AG04450 (cell line): ENCODE measurements at regions not wholly inside any gene's neighbourhood (a gene's known extent, or its start where the extent isn't known, plus 50 kb on each side); places are given as distances from the start of the nearest gene placed in this dataset.

ENCODE experiments used
- CTCF ChIA-PET: fragments of 300-600, 350-600 bp; formaldehyde crosslinking; extraction: SDS; loops from one replicate; lab custom pipeline; 2022; ENCODE audit warnings: antibody characterized with exemption, inconsistent platforms; lab: Charles Lee
- POLR2A ChIA-PET: fragments of 350-600 bp; formaldehyde crosslinking; extraction: SDS; loops from one replicate; lab custom pipeline; 2021; ENCODE audit warnings: antibody characterized with exemption, inconsistent platforms; lab: Yijun Ruan, JAX
- DNase-seq: peaks from one replicate; pipeline ENCODE4 v3.0.0-alpha.2; 2011; ENCODE audit warnings: low read depth, low spot score
- H3K27ac ChIP-seq: one replicate; pipeline ENCODE4 v1.5.1; 2012; ENCODE audit warnings: low read depth, low read length, control low read depth
- H3K27me3 ChIP-seq: one replicate; pipeline ENCODE4 v1.6.0; 2012; ENCODE audit warnings: low read length; ENCODE audit not compliant: control insufficient read depth, insufficient read depth
- H3K4me3 ChIP-seq: 2 replicates; pipeline ENCODE4 v1.5.1; 2011; ENCODE audit warnings: mild to moderate bottlenecking, low read depth, low read length, control low read depth
- H3K9me3 ChIP-seq: 2 replicates; pipeline ENCODE4 v1.5.1; 2012; ENCODE audit warnings: low read length; ENCODE audit not compliant: control insufficient read depth, insufficient read depth
- CTCF ChIP-seq: IDR thresholded peaks from 2 replicates; pipeline ENCODE4 v1.5.1; 2011; ENCODE audit warnings: low read depth, low read length, control low read depth, inconsistent platforms

GRCh38 chr6:105873799-105874198 is 212.3 kb upstream of the PRDM1 start:
- TF ChIP-seq CTCF = no peak
- no peak for DNase-seq
- Histone ChIP-seq H3K27ac (no peak overlapping the region), H3K27me3 (no peaks in the 10 kb centered on the region), H3K9me3 (no peaks in the 10 kb centered on the region), H3K4me3 (no peak overlapping the region)
- ChIA-PET CTCF (no interaction called here), POLR2A (no interaction called here)

GRCh38 chr6:105873211-105873704 is 212.9 kb upstream of the PRDM1 start:
- ChIA-PET POLR2A (no interaction called here), CTCF (interaction anchor here (0.6 kb wide), 1 partner anchor 213 kb away, joined by 3 read pairs; the partner anchor contains the start of gene PRDM1)
- Histone ChIP-seq H3K27me3 (no peaks in the 10 kb centered on the region), H3K4me3 (no peak overlapping the region), H3K9me3 (no peaks in the 10 kb centered on the region), H3K27ac (no peak overlapping the region)
- no peak for DNase-seq
- no peak for TF ChIP-seq CTCF

- no peaks in the 10 kb centered on the region for H3K9me3 ChIP-seq
- DNase-seq = no peak
- H3K4me3 ChIP-seq = no peak overlapping the region
- ChIA-PET CTCF (no interaction called here), POLR2A (no interaction called here)
- H3K27me3 ChIP-seq = no peaks in the 10 kb centered on the region
- no peak for TF ChIP-seq CTCF
- no peak overlapping the region for H3K27ac ChIP-seq
These were observed 213.9 kb upstream of the PRDM1 start for GRCh38 chr6:105872249-105872648.

GRCh38 chr6:105871542-105871941 is 214.6 kb upstream of the PRDM1 start:
- ChIA-PET CTCF (interaction anchor here (1.6 kb wide), 1 partner anchor 352 kb away, joined by 5 read pairs; no protein-coding TSS in a partner anchor), POLR2A (no interaction called here)
- no peak for TF ChIP-seq CTCF
- Histone ChIP-seq H3K27me3 (no peaks in the 10 kb centered on the region), H3K27ac (no peak overlapping the region), H3K9me3 (no peaks in the 10 kb centered on the region), H3K4me3 (no peak overlapping the region)
- no peak for DNase-seq

- POLR2A ChIA-PET = interaction anchor here (0.6 kb wide), 1 partner anchor 128 kb away, joined by 3 read pairs; no protein-coding TSS in a partner anchor
- Histone ChIP-seq H3K27me3 (no peaks in the 10 kb centered on the region), H3K4me3 (no peak overlapping the region), H3K9me3 (no peaks in the 10 kb centered on the region), H3K27ac (no peak overlapping the region)
- DNase-seq = no peak
- TF ChIP-seq CTCF = no peak
- CTCF ChIA-PET = interaction anchor here (0.7 to 1.2 kb wide), 2 partner anchors 47 to 782 kb away, joined by 3 read pairs; no protein-coding TSS in a partner anchor
These were observed 216.2 kb upstream of the PRDM1 start for GRCh38 chr6:105869835-105870440.
